D721Med (cell line): ENCODE measurements at regions not wholly inside any gene's neighbourhood (a gene's known extent, or its start where the extent isn't known, plus 50 kb on each side); places are given as distances from the start of the nearest gene placed in this dataset.
"Not testable (repeated sequence)": the region's sequence is repeated elsewhere in the genome, so short reads cannot be mapped to it uniquely, and the experiment has no call there.

ENCODE experiments used
- DNase-seq: peaks from one replicate; pipeline ENCODE4 v3.0.0; 2011; ENCODE audit warnings: low spot score; ENCODE audit not compliant: insufficient read length
- FAIRE-seq: peaks from 2 replicates; lab custom pipeline; 2011; peaks lifted over from hg19 to GRCh38; lab: Jason Lieb, UNC
- TF ChIP-seq, protein P1 (sequence below): IDR thresholded peaks from 2 replicates; pipeline ENCODE4 v1.5.1; 2012; ENCODE audit warnings: mild to moderate bottlenecking, control low read depth; ENCODE audit not compliant: insufficient read depth; ENCODE audit errors: missing control alignments

DNA sequence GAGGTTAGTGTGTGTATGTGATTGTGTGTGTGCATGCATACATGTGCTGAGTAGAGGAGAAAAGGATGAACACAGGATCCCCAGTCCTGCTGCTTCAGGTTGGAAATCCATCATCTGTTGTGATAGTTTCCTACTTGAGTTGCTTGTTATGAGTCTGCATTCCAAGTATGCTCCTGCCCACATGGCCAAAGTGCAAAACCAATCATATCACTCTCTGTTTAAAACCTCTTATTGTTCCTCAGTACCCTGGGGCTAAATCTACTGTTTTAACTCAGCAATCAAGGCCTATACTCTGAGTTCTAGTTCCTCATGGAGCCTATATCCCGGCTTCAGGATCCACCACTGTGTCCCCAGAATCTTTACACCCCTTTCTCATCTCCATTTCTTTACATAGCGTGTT lies 139.9 kb upstream of the TLE3 start:
- DNase-seq = no peak
- TF ChIP-seq, protein P1, sequence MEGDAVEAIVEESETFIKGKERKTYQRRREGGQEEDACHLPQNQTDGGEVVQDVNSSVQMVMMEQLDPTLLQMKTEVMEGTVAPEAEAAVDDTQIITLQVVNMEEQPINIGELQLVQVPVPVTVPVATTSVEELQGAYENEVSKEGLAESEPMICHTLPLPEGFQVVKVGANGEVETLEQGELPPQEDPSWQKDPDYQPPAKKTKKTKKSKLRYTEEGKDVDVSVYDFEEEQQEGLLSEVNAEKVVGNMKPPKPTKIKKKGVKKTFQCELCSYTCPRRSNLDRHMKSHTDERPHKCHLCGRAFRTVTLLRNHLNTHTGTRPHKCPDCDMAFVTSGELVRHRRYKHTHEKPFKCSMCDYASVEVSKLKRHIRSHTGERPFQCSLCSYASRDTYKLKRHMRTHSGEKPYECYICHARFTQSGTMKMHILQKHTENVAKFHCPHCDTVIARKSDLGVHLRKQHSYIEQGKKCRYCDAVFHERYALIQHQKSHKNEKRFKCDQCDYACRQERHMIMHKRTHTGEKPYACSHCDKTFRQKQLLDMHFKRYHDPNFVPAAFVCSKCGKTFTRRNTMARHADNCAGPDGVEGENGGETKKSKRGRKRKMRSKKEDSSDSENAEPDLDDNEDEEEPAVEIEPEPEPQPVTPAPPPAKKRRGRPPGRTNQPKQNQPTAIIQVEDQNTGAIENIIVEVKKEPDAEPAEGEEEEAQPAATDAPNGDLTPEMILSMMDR = no peak
- no peak for FAIRE-seq

DNA sequence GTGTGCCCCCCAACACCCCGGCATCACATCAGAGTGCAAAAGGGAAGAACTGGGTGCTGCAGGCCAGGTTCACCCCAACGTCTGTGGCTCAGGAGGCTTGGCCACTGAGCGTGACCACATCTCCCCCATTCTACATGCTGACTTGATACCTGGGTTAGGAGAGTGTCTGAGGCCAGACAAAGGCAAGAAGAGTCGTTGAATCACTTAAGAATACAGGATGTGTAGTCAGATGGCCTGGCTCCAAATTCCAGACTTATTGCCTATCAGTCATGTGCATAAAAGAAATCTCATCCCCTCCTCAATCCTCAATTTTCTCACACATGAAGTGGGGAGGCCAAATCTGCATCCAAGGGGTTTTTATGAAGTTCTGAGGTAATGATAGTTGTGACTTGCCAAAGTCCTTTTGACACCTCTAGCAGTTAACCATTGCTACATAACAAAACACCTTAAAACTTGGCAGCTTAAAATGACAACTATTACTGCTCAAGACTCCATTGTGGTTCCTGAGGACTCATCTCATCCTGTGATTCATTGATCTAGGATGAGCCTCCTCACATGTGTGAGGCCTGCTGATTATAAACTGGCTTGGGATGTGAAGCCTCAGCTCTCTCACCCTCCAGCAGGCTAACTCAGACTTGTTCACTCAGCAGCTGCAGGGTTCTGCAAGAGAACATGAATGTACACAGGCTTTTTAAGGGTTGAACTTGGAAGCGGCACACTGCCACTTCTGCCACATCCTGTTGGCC lies 138.8 kb upstream of the TLE3 start:
- no peak for FAIRE-seq
- TF ChIP-seq, protein P1 = no peak
- DNase-seq = no peak

DNA sequence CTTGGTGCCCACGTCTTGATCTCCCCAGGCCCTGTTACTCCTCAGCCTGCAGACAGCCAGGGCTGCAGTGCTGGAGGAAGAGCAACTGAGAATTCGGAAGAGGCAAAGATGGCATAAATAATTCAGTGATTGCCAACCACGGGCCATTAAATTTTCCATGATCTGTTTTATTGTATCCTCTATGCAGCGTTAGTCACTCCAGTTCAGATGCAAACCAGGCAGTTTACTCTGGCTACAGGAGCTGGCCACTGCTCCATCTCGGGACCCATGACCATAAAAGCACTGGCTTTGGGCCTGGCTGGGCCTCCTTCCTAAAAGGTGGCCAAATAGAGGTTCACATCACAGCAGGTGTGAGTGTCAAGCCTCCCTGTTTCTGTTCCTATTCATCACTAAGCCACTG lies 137.6 kb upstream of the TLE3 start:
- DNase-seq (no peak), FAIRE-seq (no peak)
- TF ChIP-seq, protein P1 = no peak

DNA sequence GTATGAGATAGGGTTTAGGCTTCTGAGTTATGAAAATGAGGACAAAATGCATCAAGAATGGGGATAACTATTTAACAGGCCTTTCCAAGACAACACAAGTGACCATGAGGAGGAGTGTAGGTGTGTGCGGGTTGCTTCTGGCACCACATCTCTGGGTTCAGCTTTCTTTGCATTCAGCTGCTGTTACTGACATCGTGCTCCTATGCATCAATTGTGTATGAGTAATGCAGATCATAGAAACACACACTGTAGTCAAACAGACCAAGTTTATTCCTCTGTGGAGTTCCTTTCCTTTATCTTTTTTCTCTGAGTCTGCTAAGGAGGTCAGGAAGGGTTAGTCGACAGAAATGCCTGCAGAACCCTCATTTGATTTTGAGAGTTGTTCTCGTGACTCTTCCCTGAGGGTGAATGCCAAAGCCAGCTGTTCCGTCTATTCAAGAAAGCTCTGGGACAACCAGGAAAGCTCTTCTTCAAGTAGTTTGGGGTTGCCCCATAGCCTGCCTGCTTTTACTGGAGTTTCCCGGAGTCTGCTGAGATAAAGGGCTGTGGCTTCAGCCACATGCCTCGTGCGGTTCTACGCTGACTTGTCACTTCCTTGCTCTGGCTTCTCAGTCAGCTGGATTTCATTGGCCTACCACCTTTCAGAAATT lies 136.7 kb upstream of the TLE3 start:
- TF ChIP-seq, protein P1 = no peak
- FAIRE-seq (no peak), DNase-seq (no peak)

DNA sequence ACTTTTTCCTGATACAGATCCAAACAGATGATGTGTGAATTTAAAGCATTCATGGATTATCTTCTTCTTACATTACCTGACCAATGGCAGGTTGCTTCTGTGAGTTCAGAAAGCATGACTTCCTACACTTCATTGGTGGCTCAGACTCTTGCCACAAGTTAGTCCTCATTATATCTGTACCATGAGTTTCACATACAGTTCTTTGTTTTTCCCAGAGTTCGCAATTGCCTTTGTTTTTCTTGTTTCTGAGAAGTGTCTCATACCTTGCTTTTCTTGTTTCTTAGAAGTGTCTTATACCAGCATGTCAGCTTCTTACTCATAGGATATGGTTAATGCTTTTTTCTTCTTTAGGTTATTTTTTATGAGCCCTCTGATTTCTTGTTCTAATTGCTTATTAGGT lies 133.8 kb upstream of the TLE3 start:
- TF ChIP-seq, protein P1 = no peak
- no peak for DNase-seq
- FAIRE-seq = no peak

DNA sequence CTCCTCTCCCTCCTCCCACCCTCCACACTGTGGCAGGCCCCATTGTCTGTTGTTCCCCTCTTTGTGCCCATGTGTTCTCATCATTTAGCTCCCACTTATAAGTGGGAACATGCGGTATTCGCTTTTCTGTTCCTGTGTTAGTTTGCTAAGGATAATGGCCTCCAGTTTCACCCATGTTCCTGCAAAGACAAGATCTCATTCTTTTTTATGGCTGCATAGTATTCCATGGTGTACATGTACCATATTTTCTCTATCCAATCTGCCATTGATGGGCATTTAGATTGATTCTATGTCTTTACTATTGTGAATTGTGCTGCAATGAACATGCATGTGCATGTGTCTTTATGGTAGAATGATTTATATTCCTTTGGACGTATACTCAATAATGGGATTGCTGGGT lies 130.2 kb upstream of the TLE3 start:
- DNase-seq, FAIRE-seq: not testable (repeated sequence)

DNA sequence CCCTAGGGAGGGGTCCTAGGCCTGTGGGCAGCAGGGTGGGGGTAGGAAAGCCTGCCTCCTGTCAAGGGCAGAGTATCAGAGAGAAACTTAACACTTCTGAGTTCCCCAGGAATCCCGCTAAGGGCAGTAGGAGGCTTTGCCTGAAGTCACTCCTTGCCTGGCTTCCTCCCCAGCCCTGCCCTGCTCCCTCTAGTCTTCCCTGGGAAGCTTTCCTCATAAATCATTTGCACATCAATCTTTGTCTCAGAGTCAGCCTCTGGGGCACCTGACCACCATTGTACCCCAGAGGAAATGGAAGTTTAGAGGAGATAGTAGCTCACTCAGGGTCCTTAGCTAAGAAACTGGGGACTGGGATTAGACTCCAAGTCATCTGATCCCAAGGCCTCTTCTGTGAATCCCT lies 129.4 kb upstream of the TLE3 start:
- FAIRE-seq = no peak

More for the DNA sequence above, 129.4 kb upstream of the TLE3 start:
- DNase-seq = no peak
- TF ChIP-seq, protein P1 = no peak
